Esophagus squamous epithelium (tissue), 5 donors: ENCODE measurements at regions not wholly inside any gene's neighbourhood (a gene's known extent, or its start where the extent isn't known, plus 50 kb on each side); places are given as distances from the start of the nearest gene placed in this dataset.

Source experiments
- DNase-seq: peaks from one replicate; lab custom pipeline; 2025; lab: John Stamatoyannopoulos, UW
- H3K27ac ChIP-seq, 4 donors: fragments of 200-600 bp; sonication (generic); one replicate each; pipeline ENCODE4 v1.5.1; 2016 to 2019; ENCODE audit warnings: mild to moderate bottlenecking in 1 of 4
- H3K27me3 ChIP-seq, 4 donors: fragments of 200-600 bp; sonication (generic); 1 replicate in 3 of 4; 2 replicates in 1 of 4; pipeline versions ENCODE4 v1.5.1 to v1.6.0; 2017 to 2021; ENCODE audit warnings: antibody characterized with exemption in 1 of 4
- H3K36me3 ChIP-seq, 3 donors: fragments of 200-600 bp; sonication (generic); one replicate each; pipeline ENCODE4 v1.5.1; 2016 to 2019
- H3K4me1 ChIP-seq, 3 donors: fragments of 200-600 bp; sonication (generic); one replicate each; pipeline ENCODE4 v1.5.1; 2017 to 2019
- H3K4me3 ChIP-seq, 4 donors: fragments of 200-600 bp; sonication (generic); 1 replicate in 3 of 4; 2 replicates in 1 of 4; pipeline ENCODE4 v1.5.1; 2016 to 2019; ENCODE audit warnings: mild to moderate bottlenecking in 2 of 4, moderate library complexity in 1 of 4
- H3K9me3 ChIP-seq, 3 donors: fragments of 200-600 bp; sonication (generic); one replicate each; pipeline ENCODE4 v1.5.1; 2016 to 2019
- POLR2A ChIP-seq, 4 donors: fragments of 450-650 bp; IDR thresholded peaks; one replicate each; pipeline ENCODE4 v1.6.1; 2017; ENCODE audit warnings: antibody characterized with exemption in 4 of 4, mild to moderate bottlenecking in 4 of 4, moderate library complexity in 3 of 4
- WGBS, 2 donors: methylation state at CpG; one replicate each; pipeline ENCODE4 v1.1.5; 2018; 5-methylcytosine and 5-hydroxymethylcytosine counted together
- intact Hi-C: fragments of 100-400 bp; cut with DNase I; formaldehyde crosslinking; loops from one replicate; pipeline ENCODE4 v1.15.0; 2022
- TF ChIP-seq, protein P1 (sequence below), 6 experiments: fragments of 450-650 bp in 4 of 6; fragments of 200-600 bp in 2 of 6; sonication (generic) in 2 of 6; IDR thresholded peaks; one replicate each; pipeline ENCODE4 v1.5.1; 2016 to 2019; ENCODE audit warnings: antibody characterized with exemption in 6 of 6, mild to moderate bottlenecking in 4 of 6, moderate library complexity in 4 of 6
- donor health status: DM: yes; HTN: yes; CAD: no.

DNA sequence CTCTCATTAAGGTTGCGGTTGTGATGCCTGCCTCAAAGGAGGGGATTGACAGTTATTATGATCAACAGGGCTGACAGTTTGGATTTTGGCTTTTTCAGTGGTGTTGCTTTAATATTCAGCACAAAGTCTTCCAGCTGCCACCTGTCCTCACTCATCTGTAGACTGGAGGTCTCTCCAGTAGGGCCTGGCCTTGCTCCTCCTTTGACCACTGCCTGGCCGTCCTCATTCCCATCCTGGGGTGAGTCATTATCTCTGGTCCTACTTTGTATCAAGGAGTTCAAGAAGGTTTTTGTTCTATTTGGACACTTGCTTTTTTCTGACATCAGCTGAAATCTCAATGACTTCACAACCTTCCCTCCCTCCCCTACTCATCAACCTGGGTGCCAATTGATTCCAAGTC, 95.1 kb upstream of the ZPLD1 start:
- H3K36me3 ChIP-seq, result no peaks in the 10 kb centered on the region
- no peaks in the 10 kb centered on the region for H3K27me3 ChIP-seq
- WGBS, 2 donors, result 69 to 96% methylated on average over 1 to 2 of the region's 2 CpGs
- TF ChIP-seq, protein P1, sequence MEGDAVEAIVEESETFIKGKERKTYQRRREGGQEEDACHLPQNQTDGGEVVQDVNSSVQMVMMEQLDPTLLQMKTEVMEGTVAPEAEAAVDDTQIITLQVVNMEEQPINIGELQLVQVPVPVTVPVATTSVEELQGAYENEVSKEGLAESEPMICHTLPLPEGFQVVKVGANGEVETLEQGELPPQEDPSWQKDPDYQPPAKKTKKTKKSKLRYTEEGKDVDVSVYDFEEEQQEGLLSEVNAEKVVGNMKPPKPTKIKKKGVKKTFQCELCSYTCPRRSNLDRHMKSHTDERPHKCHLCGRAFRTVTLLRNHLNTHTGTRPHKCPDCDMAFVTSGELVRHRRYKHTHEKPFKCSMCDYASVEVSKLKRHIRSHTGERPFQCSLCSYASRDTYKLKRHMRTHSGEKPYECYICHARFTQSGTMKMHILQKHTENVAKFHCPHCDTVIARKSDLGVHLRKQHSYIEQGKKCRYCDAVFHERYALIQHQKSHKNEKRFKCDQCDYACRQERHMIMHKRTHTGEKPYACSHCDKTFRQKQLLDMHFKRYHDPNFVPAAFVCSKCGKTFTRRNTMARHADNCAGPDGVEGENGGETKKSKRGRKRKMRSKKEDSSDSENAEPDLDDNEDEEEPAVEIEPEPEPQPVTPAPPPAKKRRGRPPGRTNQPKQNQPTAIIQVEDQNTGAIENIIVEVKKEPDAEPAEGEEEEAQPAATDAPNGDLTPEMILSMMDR (IDR thresholded peaks at IDR 0.05), result no peak
- TF ChIP-seq POLR2A (IDR thresholded peaks at IDR 0.05), result no peak
- no peak overlapping the region for H3K27ac ChIP-seq
- H3K4me3 ChIP-seq, result no peak overlapping the region
- intact Hi-C loops, result no loop called here
- no peak for DNase-seq
- H3K9me3 ChIP-seq, result no peaks in the 10 kb centered on the region
- H3K4me1 ChIP-seq, result no peaks in the 10 kb centered on the region

DNA sequence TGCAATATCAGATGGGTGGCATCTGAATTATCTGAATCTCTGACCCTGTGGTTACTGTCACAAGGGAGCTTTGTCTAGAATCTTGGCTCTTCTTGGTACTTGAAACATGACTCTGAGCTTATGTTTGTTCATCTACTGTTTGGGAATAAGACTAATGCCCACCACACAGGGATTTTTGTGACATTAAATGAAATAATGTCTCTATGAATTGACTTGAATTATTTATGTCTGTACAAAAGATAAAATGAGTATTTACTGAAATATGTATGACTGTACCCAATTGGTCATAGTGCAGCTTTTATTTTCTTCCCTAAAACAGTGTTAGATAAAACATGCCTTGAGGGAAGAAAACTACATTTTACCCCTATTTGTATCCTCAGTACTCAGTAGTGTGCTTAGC, 87.9 kb upstream of the ZPLD1 start:
- no peak for DNase-seq
- H3K4me3 ChIP-seq, result no peak overlapping the region
- H3K27ac ChIP-seq, result no peak overlapping the region
- no peaks in the 10 kb centered on the region for H3K27me3 ChIP-seq
- H3K4me1 ChIP-seq, result no peaks in the 10 kb centered on the region
- intact Hi-C loops, result no loop called here
- H3K9me3 ChIP-seq, result no peaks in the 10 kb centered on the region
- no peaks in the 10 kb centered on the region for H3K36me3 ChIP-seq
- TF ChIP-seq POLR2A (IDR thresholded peaks at IDR 0.05), result no peak
- TF ChIP-seq, protein P1 (IDR thresholded peaks at IDR 0.05), result no peak

DNA sequence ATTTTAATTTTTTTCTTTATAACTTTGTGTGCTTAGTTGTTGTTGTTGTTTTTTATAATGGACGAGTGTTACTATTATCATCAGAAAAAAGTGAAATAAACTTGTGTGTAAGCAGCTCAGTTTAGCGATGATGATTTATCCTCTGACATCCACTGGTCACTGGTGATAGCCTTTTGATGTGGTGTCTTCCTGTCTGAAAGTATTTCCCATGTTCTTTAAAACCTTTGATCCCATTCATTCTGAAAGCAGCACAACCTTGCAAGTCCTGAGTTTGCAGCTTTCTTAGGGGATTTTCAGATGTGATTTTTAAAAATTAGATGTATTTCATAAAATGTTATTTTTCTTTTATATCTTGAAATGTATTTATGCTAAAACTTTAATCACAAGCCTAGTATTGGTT, 85.9 kb upstream of the ZPLD1 start:
- TF ChIP-seq POLR2A (IDR thresholded peaks at IDR 0.05), result no peak
- TF ChIP-seq, protein P1 (IDR thresholded peaks at IDR 0.05), result no peak

GRCh38 chr3:102353148-102353547, 81.7 kb upstream of the ZPLD1 start:
- Histone ChIP-seq H3K27ac (no peak overlapping the region), H3K4me1 (no peaks in the 10 kb centered on the region), H3K36me3 (no peaks in the 10 kb centered on the region), H3K9me3 (no peaks in the 10 kb centered on the region), H3K27me3 (no peaks in the 10 kb centered on the region), H3K4me3 (no peak overlapping the region)
- WGBS, 2 donors, result 49 to 81% methylated on average over 2 to 4 of the region's 4 CpGs
- intact Hi-C loops, result no loop called here
- TF ChIP-seq POLR2A (IDR thresholded peaks at IDR 0.05), result no peak
- TF ChIP-seq, protein P1 (IDR thresholded peaks at IDR 0.05), result no peak
- DNase-seq, result no peak

More for the DNA sequence above, 85.9 kb upstream of the ZPLD1 start:
- Histone ChIP-seq H3K9me3 (no peaks in the 10 kb centered on the region), H3K4me1 (no peaks in the 10 kb centered on the region), H3K27ac (no peak overlapping the region), H3K36me3 (no peaks in the 10 kb centered on the region), H3K4me3 (no peak overlapping the region), H3K27me3 (no peaks in the 10 kb centered on the region)
- no peak for DNase-seq
- intact Hi-C loops, result no loop called here
- WGBS, 2 donors, result 45 to 86% methylated on average over 2 of the region's 2 CpGs

GRCh38 chr3:102353805-102354204, 81.0 kb upstream of the ZPLD1 start:
- WGBS, 2 donors, result 23 to 70% methylated on average over 1 of the region's 1 CpG
- TF ChIP-seq POLR2A (IDR thresholded peaks at IDR 0.05), result no peak
- TF ChIP-seq, protein P1 (IDR thresholded peaks at IDR 0.05), result no peak
- H3K9me3 ChIP-seq, result no peaks in the 10 kb centered on the region
- no peak overlapping the region for H3K27ac ChIP-seq
- H3K4me1 ChIP-seq, result no peaks in the 10 kb centered on the region
- no peaks in the 10 kb centered on the region for H3K36me3 ChIP-seq
- H3K4me3 ChIP-seq, result no peak overlapping the region
- intact Hi-C loops, result no loop called here
- H3K27me3 ChIP-seq, result no peaks in the 10 kb centered on the region
- DNase-seq, result no peak
